Right kidney (tissue), 1 donor: ENCODE measurements at regions not wholly inside any gene's neighbourhood (a gene's known extent, or its start where the extent isn't known, plus 50 kb on each side); places are given as distances from the start of the nearest gene placed in this dataset.

Experiments used
- DNase-seq: peaks from one replicate; pipeline ENCODE4 v3.0.0-alpha.2; 2016

DNA sequence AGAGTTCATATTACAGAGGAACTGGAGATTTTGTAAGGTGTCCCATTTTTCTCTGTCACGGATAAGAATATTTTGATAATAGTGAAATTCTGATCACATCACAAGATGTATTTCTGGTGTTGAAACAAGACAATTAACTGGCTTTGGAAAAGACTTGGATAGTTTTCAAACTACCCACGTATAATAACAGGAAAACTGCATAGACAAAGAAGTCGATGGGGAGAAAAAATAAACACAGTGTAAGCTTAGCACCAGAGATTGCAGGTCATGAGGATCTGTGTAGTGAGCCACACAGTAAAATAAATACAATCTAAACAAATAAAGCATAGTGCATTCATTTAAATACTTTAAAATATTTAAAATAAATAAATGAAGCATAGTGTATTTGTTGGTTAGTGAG, 452.3 kb upstream of the ADAMTS5 start:
- no peak for DNase-seq

DNA sequence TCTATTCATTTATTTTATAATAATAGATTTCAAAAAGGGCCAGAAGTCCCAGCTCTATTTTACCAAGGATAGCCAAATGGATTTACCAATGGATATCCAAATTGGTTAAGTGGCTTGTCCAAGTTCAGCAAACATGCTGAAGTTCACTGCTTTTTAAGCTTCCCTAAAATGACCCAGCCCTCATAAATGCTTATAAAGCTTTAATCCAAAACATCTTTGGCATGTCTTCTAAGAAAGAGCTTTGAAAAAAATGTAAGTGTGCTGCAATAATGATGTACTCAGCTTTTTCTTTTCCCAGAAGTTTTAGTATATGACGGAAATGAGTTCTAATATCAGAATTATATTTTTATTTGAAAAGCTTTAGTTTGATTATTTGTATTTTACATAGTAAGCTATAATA, 451.5 kb upstream of the ADAMTS5 start:
- DNase-seq: no peak

DNA sequence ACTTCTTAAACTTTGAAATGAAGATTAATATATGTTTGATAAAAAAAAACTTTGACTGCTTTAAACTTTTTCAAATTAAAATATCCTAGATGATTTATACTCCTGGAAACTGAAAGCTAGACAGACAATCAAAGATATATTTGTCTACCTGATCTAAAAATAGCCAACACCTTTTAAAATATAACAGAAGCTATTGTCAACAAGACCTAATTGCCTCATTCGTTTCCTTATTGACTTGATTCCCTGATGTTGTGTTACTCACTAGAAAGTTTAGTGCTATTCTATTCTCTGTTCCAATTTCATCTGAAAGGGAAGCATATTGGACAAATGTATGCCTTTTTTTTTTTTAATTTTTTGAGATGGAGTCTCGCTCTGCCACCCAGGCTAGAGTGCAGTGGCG, 445.6 kb upstream of the ADAMTS5 start:
- no peak for DNase-seq

DNA sequence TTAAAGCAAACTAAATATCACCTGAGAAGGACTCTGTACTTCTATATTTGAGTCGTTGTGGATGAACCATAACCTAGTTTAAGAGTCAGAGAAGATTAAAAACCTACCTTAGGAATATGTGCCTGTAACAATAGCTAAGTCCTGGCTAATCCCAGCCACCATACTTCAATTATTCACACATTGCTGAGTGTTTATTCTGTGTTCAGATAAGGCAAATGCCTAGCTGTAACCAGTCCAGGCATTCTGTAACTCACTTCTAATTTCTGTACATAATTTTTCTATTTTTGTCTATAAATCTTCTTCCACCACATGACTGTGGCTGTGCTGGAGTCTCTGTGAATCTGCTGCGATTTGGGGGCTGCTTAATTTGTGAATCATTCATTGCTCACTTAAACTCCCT, 441.9 kb upstream of the ADAMTS5 start:
- no peak for DNase-seq

DNA sequence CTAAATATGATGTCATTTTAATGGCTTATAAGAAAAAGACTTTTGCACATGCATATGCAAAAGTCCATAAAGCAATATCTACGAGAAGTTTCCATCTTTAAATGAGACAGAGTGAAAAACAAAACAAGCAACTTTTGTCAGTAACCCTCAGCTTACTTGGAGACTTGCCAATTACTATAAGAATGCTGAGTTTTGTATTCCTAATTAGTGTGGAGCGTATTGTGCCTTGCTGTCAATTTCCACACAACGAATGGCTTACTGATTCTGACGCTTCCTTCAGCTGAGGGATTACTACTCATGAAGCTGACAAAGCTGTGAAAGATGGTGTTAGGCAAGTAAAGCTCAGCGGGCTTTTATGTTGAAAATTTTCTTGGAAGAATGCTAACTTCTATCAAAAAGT, 440.4 kb upstream of the ADAMTS5 start:
- DNase-seq: no peak

DNA sequence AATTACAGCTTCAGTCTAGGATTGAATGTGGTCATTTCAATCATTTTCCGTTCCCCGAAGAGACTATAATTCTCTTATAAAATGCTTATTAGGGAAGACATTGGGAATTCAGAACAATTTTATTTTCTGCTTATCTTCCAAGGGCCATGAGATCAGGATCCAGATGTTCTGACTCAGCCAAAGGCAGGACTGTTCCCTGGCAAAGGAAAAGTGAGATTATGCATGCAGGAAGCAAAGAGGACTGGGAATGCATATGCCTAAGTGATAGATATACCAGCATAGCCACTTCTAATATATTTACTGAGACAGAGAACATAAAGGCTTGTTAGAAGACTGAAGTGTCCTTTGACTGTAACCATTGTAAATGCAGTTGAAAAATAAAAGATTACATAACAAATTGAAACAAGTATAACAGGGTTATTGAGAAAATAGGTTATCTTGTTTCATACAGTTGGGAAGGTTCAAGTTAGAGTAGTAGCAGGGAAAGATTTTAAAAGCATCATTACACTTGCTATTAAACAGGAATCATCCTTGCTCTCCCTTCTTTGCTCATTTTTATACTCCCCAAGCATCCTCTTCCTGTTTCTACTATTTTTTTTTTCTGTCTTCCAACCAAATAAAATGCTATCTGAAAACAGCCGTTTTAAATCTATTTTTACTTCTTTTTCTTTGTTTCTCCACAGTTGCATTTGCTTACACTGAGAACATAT, 439.6 kb upstream of the ADAMTS5 start:
- DNase-seq: no peak

DNA sequence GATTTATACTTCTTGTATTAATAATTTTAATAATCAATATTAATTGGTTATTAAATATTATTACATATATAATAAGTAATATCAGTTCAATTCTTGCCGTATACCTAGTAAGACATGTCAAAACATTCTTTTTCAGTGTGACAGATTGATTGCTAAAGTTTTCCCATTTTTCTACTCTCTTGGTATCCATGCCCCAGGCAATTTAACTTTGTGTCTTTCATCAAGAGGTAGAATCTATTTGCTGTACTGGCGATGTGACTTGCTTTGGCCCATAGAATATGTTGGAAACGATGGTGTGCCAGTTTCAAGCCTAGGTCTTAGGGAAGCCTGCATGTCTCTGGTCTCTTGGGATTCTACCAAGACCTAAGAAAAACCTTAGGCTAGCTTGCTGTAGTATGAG, 436.1 kb upstream of the ADAMTS5 start:
- no peak for DNase-seq

DNA sequence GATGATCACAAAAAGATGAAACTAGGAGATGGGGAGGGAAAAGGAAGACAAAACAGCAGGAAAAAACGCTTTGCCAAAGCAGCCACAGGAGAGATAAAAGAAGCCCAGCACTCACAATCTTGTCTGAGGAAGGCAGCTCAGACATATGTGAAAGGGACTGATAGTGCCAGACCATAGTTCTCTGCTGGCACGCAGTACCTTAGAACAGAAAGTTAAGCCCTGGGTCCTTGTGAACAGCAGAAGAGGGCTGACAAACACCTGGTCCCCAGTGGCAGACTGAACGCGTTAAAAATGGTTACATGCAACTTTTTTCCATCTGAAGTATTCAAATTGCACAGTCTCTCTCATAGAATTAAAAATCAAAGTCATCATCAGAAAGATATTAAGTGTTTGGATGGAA, 433.2 kb upstream of the ADAMTS5 start:
- no peak for DNase-seq

DNA sequence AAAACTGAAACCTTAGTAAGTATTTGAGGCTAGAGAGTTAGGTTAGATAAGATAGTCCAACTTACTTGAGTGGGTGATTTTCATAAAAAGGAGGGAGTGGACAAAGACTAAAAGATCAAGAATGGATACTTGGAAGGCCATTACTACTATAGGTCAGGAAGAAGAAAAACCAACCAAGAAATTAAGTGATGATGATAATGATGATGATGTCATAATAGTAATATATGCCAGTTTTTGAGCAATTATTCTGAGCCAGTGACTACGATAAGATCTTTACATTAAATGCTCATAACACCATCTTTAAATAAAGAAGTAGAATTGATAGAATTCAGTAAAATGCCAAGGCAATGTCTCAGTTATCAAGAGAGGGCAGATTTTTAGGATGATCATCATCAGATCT, 430.7 kb upstream of the ADAMTS5 start:
- no peak for DNase-seq

DNA sequence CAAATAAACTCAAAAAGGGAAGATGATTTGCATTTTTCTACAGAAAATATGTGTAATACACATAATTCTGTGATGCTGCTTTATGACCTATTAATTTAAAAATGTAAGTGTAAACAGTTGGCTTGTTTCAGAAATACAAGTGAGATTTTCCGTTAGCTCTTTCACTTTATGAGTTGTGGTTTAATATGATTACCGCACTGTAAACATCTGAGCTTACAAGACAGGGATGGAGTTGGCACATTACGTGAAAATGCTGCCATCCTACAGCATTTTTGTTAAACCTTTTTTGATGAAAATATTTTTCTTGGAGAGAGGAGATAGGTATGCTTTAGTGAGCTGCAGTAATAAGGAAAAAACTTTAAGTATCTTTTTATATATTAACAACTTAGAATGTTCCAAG, 426.8 kb upstream of the ADAMTS5 start:
- DNase-seq: no peak

DNA sequence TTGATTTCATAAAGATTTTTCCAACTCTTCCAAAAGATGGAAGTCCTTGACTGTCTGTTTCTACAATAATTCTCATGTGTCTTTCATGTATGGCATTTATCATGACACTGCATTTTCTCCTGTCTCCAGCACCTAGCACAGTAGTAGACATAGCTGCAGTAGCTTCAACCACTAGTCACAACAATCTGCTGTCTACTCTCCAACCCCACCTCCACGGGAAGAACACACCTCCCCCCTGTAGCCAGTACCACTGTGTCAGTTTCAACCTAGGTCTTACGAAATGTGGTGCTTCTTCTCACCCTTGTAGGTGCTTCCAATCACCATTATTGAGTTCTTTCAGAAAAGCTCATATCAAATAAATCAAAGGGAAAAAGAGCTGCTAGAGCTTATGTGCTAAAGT, 425.1 kb upstream of the ADAMTS5 start:
- DNase-seq: no peak

DNA sequence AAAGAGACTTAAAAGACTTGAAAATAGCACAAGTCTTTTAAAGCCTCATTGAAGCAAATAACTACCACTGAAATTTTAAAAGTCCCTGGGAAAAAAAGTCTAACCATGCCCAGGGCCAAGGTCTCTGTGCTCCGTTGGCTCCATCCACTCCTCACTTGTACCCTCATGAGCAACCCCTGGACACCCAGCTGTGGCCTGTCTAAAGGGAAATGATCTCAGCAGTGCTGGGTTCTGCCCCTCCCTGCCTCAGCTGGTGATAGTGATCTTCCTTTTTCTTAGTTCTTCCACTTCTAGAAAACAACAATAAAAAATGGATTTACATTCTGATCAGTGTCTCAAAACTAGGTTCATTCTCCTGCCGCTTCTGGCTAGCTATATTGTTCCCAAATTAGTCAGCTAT, 423.5 kb upstream of the ADAMTS5 start:
- no peak for DNase-seq

DNA sequence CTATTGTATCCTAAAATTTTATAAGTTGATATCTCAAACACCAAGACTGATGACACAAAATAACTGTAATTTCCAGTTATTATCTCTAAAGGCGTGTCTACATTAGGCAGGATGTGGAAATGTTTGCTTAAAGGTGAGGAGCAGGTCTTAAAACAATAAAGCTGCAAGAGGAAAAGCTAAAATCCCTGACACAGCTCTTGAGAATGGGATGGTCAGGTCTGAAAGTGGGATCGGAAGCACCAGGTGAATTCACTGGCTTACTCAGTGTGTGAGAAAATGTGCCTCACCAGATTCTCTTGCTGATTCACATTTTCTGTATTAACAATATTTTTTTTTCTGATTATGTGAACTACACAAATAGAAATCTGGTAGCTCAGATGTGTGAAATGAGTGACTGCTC, 421.9 kb upstream of the ADAMTS5 start:
- no peak for DNase-seq

DNA sequence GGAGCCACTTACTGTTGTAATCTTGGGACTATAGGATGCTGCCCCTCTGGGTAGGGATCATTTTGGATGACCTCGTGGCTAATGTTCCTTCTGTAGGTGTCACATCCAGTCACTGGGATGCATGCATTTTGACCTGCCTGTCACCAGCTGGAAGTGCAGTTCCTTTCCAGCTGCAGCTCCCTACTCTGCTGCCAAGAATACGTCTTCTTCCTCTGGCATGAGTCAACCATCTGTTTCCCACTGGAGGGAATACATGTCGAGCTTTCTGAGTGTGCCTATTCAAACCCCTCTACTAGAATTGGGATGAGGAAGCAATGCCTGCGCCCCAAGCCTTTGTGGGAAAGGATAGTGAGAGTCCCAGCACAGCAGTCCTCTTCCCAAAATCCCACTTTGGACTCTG, 415.5 kb upstream of the ADAMTS5 start:
- DNase-seq: no peak

DNA sequence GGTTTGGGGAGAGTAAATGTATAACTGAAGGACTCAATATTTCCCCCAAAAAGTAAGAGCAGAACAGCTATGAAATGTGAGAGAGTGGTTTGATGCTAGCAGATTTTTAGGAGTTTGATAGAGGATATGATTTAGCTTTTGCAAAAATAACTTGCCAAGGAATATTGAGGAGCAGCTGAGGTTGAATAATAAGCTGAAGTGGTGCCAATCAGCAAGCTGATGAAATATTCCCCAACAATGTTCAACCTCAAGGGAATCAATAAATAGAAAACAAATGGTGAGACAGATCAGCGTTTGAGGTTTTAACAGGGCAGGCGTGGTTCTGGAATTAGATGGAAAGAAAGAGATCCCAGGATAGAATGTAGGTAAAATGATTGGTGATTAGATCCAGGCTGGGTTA, 413.4 kb upstream of the ADAMTS5 start:
- DNase-seq: no peak

DNA sequence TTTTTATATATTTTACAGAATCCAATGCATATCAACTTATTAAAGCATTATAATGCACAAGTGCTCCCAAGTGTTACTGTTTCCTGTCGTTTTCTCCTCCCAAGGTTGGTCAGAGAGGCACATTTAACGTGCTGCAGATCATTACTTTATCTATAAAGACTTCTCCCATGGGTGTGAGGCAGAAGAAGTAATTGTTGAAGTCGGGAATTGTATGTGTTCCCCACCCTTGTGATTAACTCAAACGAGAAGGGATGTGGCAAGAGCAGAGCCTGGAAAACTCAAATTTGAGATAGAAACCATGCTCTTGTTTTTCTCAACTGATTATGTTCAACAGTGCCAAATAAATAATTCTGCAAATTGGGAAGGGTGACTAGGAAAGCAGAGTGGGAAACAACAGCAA, 412.5 kb upstream of the ADAMTS5 start:
- no peak for DNase-seq

DNA sequence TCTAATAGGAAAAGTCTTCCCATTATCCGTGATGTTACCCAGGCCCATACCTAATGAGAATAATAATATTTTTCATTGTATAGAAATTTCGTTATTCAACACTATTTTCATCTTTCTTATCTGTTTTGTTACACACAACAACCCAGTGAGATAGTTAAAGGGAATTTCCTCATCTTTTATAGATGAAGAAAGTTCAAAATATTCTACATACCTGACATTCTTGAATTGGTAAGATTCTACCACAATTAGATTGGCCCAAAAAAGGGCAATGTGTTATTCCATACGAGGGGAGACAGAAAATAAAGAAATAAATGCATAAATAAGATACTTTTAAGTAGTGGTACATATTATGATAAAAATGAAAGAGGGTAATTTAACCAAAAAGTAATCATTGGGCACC, 405.5 kb upstream of the ADAMTS5 start:
- DNase-seq: no peak

DNA sequence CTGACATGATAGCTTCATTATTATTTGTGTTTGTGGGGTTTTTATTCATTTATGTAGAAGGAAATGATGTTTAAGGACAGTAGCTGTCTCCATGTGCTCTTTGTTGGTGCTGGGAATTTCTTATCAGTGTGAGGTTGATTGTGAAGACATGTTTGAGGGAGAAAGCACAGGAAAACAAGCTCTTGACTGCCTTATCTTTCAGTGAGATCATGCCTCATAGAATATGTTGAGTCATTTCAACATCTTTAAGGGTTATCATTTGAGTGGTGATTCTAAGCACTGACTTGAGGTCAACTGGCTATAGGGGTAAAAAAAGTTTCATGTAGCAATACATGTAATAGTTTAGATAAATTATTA, 405.1 kb upstream of the ADAMTS5 start:
- DNase-seq: no peak

DNA sequence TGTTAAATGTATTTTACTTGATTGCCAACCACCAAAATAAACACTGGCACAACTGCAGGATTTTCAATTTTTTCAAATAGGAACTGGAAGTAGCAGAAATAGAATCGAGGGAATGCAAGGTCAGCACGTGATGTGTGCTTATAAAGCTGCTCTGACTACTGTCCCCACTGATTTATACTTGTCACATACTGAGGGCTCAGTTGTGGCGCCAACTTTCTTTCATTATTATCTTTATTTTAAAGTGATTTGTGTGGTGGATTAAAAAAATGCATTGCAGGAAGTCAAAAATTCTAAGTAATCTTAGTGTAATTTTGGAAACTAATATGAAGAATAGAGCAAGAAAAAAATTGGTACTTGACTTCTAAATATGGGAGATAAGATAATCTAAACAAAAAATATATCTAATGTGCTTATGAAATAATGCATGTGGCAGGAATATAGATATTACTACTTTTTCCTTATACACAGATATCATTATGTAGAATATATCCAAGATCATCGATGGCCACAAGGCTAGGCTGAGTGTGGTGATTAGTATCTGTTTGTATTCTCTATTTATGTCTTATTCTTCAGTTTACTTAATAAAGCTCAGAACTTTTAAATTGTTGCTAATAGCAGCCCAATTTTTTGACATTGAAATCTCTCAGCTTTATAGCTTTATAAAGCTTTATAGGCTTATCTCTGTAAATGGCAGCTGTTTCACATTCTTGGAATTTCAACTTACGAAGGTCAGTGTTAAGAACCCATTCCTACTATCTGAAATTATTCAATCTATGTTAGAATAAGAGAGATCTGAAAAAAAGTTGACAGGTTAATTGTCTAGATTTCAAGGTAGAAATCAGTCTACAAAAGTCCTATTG, 404.5 kb upstream of the ADAMTS5 start:
- DNase-seq: peak; percentile 13

DNA sequence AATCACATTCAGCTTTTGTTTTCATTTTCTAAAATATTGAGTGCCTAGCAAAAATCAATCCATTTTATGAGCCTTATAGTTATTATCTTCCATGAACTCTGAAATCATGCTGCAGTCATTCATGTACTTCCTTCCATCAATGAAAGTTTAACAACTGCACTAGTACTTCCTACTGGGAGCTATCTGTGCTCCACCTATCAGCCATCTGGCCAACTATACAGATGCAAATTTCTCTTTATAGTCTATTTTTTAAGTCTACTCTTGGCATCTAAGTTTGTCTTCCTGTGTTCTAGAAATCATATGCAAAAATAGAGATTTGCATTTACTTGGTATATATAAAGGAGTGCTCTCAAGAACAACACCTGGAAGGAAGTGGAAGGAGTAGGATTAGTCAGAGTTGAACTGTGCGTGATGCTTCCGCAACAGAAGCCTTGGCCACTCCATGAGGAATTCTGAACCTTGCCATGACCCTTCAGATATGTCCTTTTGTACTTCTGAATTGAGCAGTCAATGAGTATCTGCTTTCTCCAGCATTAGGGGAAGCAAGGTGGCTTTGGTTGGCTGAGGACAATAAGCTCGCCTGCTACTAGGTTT, 403.2 kb upstream of the ADAMTS5 start:
- DNase-seq: no peak

DNA sequence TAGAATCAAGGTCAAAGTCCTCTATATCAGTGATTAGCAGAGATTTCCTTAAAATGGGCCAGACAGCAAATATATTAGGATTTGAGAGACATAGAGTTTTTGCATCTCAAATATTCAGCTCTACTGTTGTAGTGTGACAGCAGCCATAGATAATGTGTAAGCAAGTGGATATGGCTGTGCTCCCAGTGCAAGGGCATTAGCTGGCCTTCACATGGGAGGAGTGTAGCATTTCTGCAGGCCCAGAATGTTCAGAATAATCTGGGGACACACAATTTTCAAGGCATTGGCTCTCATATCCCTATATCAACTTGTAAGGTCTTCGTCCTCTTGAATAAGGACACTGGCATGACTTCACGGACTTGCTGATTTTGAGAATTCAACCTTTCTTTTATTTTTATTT, 402.3 kb upstream of the ADAMTS5 start:
- no peak for DNase-seq

DNA sequence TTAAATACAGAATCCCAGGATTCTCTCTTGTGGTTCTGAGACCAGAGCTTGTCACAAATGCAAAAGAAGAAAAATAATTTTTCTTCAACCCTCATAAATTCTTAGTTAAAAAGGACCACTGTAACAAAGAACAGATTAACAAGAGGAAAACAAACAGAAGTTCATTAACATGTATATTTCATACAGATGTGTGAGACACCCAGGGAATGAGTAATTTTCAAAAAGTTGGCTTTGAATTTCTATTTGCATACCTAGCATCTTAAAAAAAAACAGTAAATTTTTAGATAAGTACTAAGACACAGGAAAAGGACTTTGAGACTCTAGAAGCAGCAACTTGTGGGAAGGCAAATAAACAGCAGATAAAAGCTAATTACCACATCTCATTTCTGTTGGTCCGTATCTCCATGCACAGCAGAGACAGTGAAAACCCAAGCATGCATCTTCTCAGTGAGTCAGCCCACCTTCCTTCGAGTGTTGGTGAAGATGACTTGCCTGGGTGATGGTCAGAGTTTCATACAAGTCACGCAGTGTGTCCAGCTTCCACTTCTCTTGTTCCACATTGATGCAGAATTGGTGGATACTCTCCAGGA, 399.9 kb upstream of the ADAMTS5 start:
- no peak for DNase-seq

DNA sequence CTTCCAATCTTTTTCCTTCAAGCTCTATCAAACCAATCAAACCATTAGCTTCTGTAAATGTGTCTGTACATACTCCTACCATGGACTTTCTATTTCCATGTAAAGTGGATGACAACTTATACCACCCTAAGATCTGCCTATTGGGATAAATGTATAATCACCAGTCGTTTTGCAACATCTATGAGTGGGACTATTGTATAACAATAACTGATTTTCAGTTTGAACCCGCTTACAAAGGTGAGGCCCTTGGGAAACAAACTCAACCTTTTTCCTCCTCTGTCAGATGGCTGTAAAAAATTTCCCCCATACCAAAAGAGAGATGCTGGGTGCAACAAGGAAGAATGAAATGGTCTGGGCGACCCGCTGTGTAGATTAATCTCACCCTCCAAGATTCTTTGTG, 399.1 kb upstream of the ADAMTS5 start:
- DNase-seq: no peak

DNA sequence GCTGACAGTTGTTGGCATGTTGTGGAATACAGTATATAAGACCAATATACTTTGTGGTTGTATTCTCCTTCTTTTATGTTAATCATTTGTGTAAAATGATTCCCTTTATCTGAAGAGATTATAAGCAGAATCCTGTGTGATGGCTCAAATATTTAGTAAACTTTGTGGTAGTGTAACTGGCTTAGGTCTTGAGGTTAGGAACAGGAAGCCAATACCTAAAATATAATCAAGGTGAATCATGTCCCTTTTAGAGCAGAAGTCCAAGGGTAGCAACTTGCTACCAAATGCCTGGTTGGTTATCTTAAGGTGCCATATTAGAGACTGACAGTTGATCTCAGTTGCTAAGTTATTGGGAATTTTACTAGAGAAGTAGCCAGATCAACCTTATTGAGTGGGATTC, 398.5 kb upstream of the ADAMTS5 start:
- DNase-seq: no peak
